ENCODE measurements at regions not wholly inside any gene's neighbourhood (a gene's known extent, or its start where the extent isn't known, plus 50 kb on each side); places are given as distances from the start of the nearest gene placed in this dataset.

DNA sequence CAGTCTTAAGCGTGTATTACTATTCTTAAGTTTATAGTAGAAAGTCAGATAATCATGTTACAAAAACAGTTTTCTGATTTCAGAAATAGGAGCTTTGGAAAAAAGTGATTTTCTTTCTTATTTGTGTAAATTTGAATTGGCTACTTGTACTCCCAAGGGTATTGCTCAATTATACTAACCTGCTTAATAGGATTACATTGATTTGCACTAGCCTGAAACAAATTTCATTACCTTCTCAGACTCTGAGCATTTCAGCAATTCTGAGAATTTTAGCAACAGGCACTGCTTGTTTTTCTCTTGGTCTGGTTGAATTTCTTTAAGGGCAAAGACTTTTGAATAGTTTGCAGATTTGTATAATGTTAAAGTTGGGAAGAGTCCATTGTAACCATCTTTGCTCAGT, 87.2 kb upstream of the NXPH2 start:
- no peak overlapping the region for H3K27ac Mint-ChIP-seq
- Histone ChIP-seq H3K23me2 (ENCODE audit: insufficient read length, low read depth, low read length, poor library complexity, severe bottlenecking) (no peaks in the 10 kb centered on the region), H2BK12ac (ENCODE audit: insufficient read length, low read depth, low read length) (no peak overlapping the region), H4K91ac (ENCODE audit: insufficient read length, low read depth, low read length) (no peak overlapping the region), H2BK120ac (ENCODE audit: low read depth, low read length, poor library complexity, severe bottlenecking) (no peak overlapping the region), H3K9ac (ENCODE audit: extremely low read depth, insufficient read length, low read length) (no peak overlapping the region), H3K9me3 (ENCODE audit: control insufficient read depth, low read depth, low read length) (no peaks in the 10 kb centered on the region), H3K27me3 (ENCODE audit: insufficient read depth, low read length) (no peaks in the 10 kb centered on the region), H2BK15ac (ENCODE audit: low read depth, low read length) (no peak overlapping the region), H3K79me2 (ENCODE audit: insufficient read depth, low read length) (no peaks in the 10 kb centered on the region), H3K14ac (ENCODE audit: insufficient read depth, low read length) (no peak overlapping the region), H2BK20ac (ENCODE audit: low read depth, low read length, poor library complexity, severe bottlenecking) (no peak overlapping the region), H3K27ac (ENCODE audit: insufficient read length, low read depth, low read length) (no peak overlapping the region), H3K4ac (ENCODE audit: low read depth, low read length) (no peak overlapping the region), H4K5ac (ENCODE audit: insufficient read length, low read depth, low read length) (no peak overlapping the region), H2AK5ac (ENCODE audit: insufficient read length, low read length) (no peak overlapping the region), H3K56ac (ENCODE audit: insufficient read length, low read depth, low read length) (no peak overlapping the region), H3K4me2 (ENCODE audit: insufficient read depth, insufficient read length, low read length) (no peak overlapping the region), H2BK5ac (ENCODE audit: insufficient read length, low read length) (no peak overlapping the region), H3K23ac (ENCODE audit: insufficient read length, low read depth, low read length) (no peak overlapping the region), H3K18ac (ENCODE audit: insufficient read length, low read depth, low read length) (no peak overlapping the region), H3K4me1 (ENCODE audit: insufficient read depth, low read length) (no peaks in the 10 kb centered on the region), H4K20me1 (ENCODE audit: control insufficient read depth, insufficient read depth, insufficient read length) (no peaks in the 10 kb centered on the region), H3K79me1 (ENCODE audit: insufficient read depth, low read depth, low read length, poor library complexity, severe bottlenecking) (no peaks in the 10 kb centered on the region), H4K8ac (replicated peaks; ENCODE audit: insufficient read length, low read depth, low read length) (no peak overlapping the region), H2AFZ (ENCODE audit: low read length) (no peak overlapping the region), H3T11ph (ENCODE audit: low read length) (no peak overlapping the region)
- DNase-seq: no peak
- H3K4me3 Mint-ChIP-seq: no peak overlapping the region
- 0 out of 7 replicates have a peak, but pooled peaks cover 0 to 4% (median 0%) of the 10 kb centered on the region in 3 experiments for H3K36me3 Mint-ChIP-seq (ENCODE audit: insufficient read depth in 1 of 3, low read depth in 3 of 3)
- no peaks in the 10 kb centered on the region; a peak in 1 of 5 replicates for H3K9me3 Mint-ChIP-seq
- no peak for TF ChIP-seq CTCF (conservative IDR thresholded peaks at IDR 0.05)
- H3K4me1 Mint-ChIP-seq: 0 out of 4 replicates have a peak, but pooled peaks cover 0 to 2% of the 10 kb centered on the region in 2 experiments
- no CpG with 5 or more reads among the region's 1 CpG for WGBS (ENCODE audit: extremely low coverage, insufficient read length, low lambda C conversion rate)
- no peaks in the 10 kb centered on the region for H3K27me3 Mint-ChIP-seq (ENCODE audit: low read depth)
